ENCODE measurements at regions not wholly inside any gene's neighbourhood (a gene's known extent, or its start where the extent isn't known, plus 50 kb on each side); places are given as distances from the start of the nearest gene placed in this dataset.

- no peak for DNase-seq
Measured at GRCh38 chr1:184141361-184141880, 89.9 kb downstream of the TSEN15 start.

GRCh38 chr1:184143449-184143848 is 91.9 kb downstream of the TSEN15 start:
- no peak for DNase-seq

GRCh38 chr1:184145083-184145482 is 93.6 kb downstream of the TSEN15 start:
- DNase-seq: no peak

GRCh38 chr1:184146202-184146601 is 94.7 kb downstream of the TSEN15 start:
- no peak for DNase-seq

- no peak for DNase-seq
Measured at GRCh38 chr1:184150776-184151531, 99.4 kb downstream of the TSEN15 start.

- no peak for DNase-seq
Measured at GRCh38 chr1:184152434-184152898, 100.9 kb downstream of the TSEN15 start.

GRCh38 chr1:184152974-184153373 is 101.4 kb downstream of the TSEN15 start:
- no peak for DNase-seq

GRCh38 chr1:184153731-184154130 is 102.2 kb downstream of the TSEN15 start:
- DNase-seq: no peak

- peak; percentile 53 for DNase-seq
Measured at GRCh38 chr1:184156521-184157393, 105.2 kb downstream of the TSEN15 start.

- DNase-seq: no peak
Measured at GRCh38 chr1:184157394-184157742, 105.8 kb downstream of the TSEN15 start.

GRCh38 chr1:184158896-184159681 is 107.6 kb downstream of the TSEN15 start:
- DNase-seq: no peak

GRCh38 chr1:184160236-184160635 is 108.7 kb downstream of the TSEN15 start:
- no peak for DNase-seq

GRCh38 chr1:184161071-184161698 is 109.7 kb downstream of the TSEN15 start:
- DNase-seq: no peak

- no peak for DNase-seq
Measured at GRCh38 chr1:184162281-184162680, 110.8 kb downstream of the TSEN15 start.

- DNase-seq: no peak
Measured at GRCh38 chr1:184163674-184164465, 112.3 kb downstream of the TSEN15 start.

GRCh38 chr1:184164536-184164935 is 113.0 kb downstream of the TSEN15 start:
- no peak for DNase-seq

GRCh38 chr1:184166485-184166884 is 115.0 kb downstream of the TSEN15 start:
- DNase-seq: no peak

GRCh38 chr1:184167352-184167751 is 115.8 kb downstream of the TSEN15 start:
- no peak for DNase-seq

- DNase-seq: no peak
Measured at GRCh38 chr1:184170719-184171118, 119.2 kb downstream of the TSEN15 start.

- peak; percentile 51 for DNase-seq
Measured at GRCh38 chr1:184176058-184176457, 124.5 kb downstream of the TSEN15 start.

GRCh38 chr1:184181044-184181443 is 129.5 kb downstream of the TSEN15 start:
- DNase-seq: no peak

- no peak for DNase-seq
Measured at GRCh38 chr1:184183919-184184318, 132.4 kb downstream of the TSEN15 start.
